ENCODE measurements at regions not wholly inside any gene's neighbourhood (a gene's known extent, or its start where the extent isn't known, plus 50 kb on each side); places are given as distances from the start of the nearest gene placed in this dataset.

- TF ChIP-seq TAF1 (IDR thresholded peaks at IDR 0.05; ENCODE audit: low read depth, low read length) = no peak
- TF ChIP-seq POLR2AphosphoS5 (IDR thresholded peaks at IDR 0.05; ENCODE audit: low read depth, low read length) = no peak
- no peak for TF ChIP-seq POU2F2 (IDR thresholded peaks at IDR 0.05; ENCODE audit: low read depth, low read length)
- no peak for TF ChIP-seq POLR2A (IDR thresholded peaks at IDR 0.05; ENCODE audit: low read depth, low read length)
- no peak for TF ChIP-seq PAX5 (IDR thresholded peaks at IDR 0.05; ENCODE audit: insufficient read depth, low read length, severe bottlenecking)
Observed at GRCh38 chr9:21682381-21682780, 120.1 kb upstream of the MTAP start.

Measured in GM12891 (cell line).